CD1c-positive myeloid dendritic cell (primary cell): ENCODE measurements at regions not wholly inside any gene's neighbourhood (a gene's known extent, or its start where the extent isn't known, plus 50 kb on each side); places are given as distances from the start of the nearest gene placed in this dataset.

Source experiments
- DNase-seq: peaks from one replicate; pipeline ENCODE4 v3.0.0-alpha.2; 2016; ENCODE audit errors: extremely low spot score

DNA sequence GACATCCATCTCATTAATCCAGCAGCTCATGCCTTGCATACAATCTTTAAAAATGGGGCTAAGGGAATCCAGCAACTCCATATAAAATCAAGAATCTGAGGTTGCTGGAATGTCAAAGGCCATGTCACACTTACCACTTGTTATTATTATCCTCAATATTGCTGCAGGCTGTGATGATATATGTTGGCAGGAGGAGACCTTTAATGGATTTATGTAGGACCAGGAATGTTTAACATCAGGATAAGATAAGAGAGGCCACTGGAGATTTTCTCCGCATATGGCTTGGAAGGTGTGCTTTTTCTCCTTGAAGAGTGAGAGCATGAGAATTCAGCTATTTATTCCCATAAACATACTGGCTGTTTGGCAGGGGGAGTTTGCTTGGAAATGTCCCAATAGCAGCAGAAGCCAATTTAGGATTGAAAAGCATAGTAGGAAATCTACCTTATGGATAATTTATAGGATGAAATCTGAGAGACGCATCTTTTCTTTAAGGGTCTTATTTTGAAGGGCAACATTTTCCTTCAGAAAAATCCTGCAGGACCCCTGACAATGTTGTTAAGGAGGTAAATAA is 481.4 kb downstream of the AGTPBP1 start:
- DNase-seq, result no peak

DNA sequence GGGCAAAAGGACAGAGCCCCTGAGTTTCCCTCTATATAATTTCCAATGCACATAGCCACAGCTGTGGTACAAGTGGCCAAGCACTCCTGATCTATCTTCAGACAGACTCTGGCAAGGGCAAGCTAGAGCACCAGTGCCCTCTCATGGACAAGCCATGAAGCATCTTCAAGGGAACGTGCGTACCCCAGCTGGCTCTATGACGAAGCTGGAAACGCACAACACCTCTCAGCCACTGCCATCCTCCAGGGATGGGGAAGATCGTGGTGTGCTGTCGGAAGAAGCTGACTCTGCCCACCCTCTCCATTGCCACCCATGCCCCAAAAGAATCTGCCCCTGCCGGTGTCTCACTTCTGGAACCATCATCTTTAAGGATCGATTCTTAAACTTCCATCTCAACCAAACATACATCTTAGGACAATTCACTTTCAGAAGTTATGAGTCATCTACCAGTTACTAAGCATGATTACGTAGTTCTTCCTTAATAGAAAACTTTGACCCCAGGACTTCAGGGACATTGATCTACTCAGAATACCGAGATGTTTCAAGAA is 482.9 kb downstream of the AGTPBP1 start:
- peak; percentile 21 for DNase-seq

DNA sequence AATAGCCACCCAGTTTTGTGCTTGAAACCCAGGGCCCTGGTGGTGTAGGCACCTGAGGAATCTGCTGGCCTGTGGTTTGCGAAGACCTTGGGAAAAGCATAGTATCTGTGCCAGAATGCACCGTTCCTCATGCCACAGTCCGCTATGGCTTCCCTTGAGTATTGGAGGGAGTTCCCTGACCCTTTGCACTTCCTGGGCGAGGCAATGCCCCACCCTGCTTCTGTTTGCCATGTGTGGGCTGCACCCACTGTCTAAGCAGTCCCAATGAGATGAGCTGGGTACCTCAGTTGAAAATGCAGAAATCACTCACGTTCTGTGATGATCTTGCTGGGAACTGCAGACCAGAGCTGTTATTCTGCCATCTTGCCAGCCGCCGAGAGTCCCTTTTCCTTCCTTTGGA is 483.5 kb downstream of the AGTPBP1 start:
- DNase-seq, result peak; percentile 22

DNA sequence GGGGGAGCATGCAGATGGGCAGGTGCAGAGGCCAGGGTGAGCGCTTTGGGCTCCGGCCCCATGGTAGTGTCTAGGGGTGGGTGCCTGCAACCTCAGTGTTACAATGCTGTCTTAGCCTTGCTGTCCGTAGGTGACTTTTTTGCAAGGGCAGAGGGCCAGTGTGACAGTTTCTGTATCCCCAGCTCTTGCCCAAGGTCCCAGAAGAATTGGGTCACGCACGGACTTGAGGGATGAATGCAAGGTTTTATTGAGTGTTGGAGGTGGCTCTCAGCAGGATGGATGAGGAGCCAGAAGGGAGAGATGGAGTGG is 492.5 kb downstream of the AGTPBP1 start:
- DNase-seq, result no peak

DNA sequence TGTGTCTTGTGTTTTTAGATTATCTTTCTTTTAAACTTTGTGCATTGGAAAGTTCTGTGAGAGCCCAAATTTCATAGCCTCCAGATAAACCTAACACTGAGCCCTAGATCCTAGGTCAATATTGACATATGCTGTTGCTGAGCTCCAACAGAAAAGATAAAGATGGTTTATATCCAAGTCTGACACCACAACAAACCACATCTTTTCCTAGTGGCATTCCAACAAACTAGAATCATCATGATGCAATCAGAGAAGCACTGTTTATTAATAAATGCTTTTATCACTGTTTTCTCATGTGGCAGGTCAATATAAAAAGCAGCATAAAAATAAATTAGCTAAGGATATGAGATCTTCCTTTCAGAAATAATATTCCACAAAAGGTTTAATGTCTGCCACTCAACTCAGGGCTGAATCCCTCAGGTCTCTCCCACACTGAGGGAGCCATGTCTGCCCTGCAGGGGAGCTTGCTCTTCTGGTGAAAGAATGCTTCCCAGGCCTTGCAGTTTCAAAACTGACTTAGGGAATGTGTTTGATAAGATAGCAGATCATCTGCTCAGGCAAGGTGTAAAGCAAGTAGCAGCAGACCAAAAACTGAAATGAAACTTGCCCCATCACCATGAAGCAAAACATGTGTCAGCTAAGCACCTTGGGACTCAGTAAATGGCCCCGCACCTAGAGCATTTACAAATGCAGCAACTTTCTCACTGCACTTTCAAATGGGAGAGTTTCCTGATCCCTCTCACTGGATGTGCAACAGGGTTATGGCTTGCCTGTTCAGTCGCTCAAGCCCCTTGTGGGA is 493.0 kb downstream of the AGTPBP1 start:
- DNase-seq, result no peak

DNA sequence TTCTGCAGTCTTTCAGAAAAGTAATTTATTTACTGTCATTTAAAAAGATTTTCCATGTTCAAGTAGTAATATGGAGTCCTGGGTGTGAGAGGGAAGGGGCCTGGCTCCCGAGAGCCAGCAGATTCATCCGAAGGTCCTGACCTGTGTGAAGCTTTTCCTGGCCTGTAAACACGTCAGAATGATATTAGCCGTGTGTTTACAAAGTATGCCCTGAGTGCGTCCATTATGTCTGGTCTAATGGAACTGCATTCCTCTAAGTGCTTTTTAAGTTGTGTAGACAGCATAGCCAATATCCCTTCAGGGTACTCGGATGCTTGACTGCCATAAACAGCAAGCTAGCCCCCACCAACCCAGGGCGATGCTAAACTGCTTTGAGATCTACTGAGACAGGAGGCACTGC is 495.2 kb downstream of the AGTPBP1 start:
- DNase-seq, result no peak

DNA sequence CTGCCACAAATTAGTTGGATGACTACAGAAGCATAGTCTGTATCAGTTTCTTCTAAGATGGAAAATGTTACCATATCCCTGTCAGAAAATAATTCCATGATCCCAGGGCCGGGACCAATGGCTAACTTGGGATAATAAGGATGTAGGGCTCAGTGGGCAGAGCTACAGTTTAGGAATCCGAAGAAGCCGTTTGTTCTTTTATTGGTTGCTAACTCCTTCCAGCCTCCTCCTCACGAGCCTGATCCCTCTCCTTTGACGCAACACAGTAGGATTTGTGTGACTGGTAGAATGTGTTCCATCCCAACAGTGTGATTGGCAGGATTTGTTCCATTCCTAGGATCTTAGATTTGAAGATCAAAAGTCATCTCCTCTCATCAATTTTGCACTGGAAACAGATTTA is 496.9 kb downstream of the AGTPBP1 start:
- no peak for DNase-seq

DNA sequence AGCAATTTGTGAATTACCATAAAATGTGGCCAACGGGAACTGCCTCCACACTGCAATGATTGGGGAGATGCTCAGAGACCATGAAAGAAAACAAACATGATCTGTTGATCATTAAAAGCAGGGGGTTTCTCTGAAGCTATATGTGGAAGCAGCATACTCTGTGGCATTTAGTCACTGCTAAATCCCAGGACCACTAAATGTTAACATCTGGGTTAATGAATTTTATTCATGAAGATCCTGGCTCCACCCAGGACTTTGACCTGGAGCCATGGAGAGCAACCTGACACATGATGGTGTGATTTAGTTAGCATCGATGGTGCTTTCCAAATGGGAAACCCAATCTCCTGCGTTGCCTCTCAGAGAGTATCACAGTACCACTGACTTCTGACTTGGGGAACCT is 497.8 kb downstream of the AGTPBP1 start:
- no peak for DNase-seq

DNA sequence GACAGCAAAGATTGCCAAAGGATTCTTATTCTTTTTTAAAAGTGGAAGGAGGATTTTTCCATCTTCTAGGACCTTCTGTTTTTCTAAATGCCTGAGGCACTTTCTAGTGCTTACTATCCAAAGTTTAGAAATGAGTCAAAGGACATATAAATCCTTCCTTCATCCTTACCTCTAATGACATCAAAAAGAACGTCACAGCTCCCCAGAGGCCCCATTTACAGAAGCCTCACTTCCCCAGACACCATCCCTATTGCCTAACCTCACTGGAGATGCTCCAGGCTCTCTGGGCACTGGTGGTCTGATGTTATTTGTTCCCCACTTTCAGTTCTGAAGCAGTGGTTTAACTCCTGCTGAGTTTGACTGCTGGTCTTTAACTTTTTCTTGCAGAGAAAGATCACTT is 504.3 kb downstream of the AGTPBP1 start:
- DNase-seq, result no peak

DNA sequence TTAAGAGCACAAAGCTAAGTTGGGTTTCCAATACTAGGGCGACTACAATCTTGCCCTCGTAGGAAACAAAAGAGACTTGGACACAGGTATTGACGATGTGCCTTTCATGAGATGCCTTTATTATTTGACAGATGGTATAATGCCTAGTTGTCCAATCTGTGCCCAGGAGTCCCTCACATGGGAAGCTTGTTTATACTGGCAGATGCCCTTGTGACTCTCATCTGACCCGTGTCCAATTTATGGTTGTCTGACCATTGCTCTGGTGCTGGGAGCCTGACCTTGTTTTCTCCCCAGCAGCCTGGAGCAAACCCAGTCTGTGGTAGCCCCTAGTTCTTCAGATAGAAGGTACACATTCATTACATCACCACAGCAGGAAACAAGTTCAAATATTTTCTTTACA is 511.7 kb downstream of the AGTPBP1 start:
- DNase-seq, result no peak

DNA sequence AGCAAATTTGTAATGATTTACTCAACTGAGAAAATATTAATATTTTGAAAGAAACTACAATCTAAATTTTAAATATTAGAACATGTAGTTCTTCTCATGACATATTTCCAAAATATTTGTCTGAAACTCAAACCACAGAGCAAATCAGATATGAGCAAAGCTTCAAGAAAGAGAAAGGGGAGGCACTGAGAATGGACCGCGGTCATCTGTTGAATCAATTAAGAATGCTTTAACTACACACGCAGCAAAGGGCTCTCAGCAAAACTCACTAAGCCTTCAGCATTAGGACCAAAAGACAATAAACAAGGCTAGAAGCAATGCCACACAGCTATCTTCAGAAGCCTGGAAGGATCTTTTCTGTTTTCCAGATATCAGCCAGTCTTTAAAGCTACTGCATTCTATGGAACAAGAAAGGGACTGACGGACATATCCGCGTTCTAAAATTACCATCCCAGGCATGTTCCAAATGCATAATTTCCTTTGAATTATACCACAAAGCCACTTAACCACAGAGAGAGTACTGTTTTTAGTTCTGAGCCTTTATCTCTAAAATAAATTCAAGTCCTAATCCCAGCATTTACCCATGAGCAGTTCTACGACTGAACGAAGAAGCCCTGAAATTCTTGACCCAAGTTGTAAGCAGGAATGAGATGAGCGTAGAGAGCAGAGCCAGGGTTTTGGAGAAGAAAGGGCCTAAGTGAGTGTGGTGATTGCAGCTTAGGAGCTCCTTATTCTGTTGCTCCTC is 513.5 kb downstream of the AGTPBP1 start:
- DNase-seq, result no peak

DNA sequence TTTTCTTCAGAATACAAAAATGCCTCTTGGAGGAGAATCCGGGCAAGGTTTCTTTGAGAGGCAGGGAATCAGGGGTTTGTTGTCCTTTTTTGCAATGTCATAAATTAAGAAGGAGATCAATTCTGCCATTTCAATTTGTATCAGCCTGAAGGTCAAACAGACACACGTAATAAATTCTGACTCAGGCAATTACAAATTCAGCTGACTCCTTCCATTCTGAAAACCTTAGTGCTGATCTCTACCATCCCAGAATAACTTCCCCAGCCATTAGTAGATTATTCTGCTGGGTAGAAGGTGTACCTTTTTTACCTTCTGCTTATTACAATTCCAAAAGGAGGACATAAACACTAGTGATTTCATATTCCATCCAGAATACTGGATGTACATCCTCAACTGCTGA is 516.6 kb downstream of the AGTPBP1 start:
- DNase-seq, result no peak

DNA sequence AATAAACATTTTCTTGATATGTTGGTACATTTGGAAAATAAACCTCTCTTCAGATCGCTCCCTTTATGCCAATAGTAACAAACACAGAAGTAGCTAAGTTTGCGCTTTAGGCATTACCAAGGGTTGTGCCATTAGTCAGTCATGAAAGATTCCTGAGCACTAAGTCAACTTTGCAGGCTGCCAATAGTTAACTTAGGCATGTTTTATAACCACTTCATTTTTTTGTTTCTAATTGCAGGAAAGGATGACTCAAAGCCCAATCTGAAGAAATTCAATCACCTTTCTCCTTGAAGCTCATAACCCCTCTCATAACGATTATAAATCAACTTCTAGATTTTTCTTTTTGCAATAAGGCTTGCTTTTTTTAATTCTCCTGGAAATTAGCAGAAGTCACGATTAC is 517.0 kb downstream of the AGTPBP1 start:
- no peak for DNase-seq

DNA sequence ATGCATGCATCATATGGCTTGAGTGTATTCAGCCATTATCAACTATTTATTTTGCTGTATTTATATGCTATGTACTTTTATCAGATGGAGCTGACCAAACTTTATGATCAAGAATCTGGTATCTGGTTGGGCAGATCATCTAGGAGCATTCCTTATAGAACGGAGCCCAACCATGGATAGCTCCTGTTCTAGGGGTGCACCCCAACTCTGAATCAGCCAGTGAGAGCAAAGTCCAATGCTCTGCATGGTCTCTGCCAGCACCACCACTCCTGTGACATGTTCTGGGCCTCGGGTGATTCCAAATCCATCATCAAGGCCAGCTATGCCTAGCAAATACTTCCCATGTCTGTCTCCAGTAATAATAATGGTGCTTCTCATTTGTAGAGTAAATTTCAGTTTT is 517.5 kb downstream of the AGTPBP1 start:
- no peak for DNase-seq

DNA sequence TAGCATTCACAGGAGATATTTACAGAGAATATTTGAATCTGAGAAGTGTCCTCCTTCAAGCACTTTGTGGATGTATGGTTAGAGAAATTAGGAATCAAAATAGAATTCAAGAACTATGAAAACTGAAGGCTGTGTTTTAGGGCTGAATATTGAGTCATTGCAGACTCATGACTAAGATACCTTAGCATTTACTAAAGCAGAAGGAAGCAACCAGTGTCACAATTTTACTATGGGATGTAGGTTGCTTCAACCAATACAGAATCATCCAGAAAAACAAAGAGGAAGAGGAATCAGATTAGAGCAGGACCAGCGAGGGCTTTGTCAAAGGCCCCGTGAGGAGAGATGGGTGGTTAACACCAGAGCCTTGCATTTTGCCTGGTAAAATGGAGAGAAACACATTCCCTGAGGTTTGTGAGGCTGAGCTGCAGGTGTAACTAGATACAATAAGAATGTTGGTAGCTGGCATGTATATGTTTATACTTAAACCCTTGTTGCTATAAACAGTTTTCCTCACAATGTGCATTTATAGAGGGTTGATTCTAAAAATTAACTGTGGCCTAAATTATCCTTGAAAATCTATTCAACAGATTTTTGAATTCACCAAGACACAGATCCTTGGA is 518.1 kb downstream of the AGTPBP1 start:
- DNase-seq, result no peak

DNA sequence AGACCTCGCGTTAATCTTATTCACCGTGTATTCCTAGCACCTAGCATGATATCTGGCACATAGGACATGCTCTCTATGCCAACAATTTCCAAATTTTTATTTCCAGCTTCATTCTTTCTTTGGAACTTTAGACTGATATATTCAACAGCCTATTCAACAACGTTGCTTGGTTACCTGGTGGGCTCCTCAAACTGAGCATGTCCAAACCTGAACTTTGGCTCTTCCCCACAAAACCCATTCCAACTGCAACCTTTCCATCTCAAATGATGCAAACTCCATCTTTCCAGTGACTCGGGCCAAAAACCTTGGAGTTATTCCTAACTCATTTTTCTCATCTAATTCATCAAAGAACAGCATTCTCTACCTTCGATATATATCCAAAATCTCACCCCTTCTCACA is 525.2 kb downstream of the AGTPBP1 start:
- DNase-seq, result no peak

DNA sequence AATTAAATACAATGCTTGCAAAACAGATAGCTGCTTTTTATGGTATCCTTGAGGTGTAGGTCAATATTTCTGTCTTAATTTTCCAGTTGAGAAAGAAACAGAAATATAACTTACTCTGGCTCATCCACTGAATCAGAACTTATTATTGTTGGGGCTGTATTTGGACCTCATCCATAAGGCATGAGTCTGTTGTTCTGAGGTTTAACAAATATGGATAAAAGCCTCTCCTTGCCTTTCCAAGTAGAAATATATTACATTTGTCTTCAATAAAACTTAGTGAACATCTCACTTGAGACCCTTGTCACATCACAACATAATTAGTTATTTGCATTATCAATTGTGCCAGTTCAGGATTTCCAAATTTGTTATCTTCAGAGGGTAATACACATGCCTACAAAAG is 525.8 kb downstream of the AGTPBP1 start:
- no peak for DNase-seq

DNA sequence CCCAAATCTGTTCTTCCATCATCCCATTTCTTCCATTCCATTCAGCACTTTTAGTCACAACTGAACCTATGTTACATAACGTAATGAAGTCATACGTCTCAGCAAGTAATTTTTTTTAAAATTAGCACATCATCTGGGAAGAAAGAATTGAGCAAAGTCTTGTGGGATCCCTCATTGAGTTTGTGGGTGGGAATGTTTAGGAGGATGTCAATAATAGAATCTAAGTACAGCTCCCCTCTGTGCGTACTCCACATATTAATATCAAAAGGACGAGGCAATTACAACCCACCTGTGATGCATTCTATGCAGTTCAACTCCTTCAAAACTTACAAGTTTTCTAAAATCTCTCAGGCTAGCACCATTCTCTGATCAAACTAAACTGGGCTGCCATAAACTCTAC is 526.3 kb downstream of the AGTPBP1 start:
- no peak for DNase-seq

DNA sequence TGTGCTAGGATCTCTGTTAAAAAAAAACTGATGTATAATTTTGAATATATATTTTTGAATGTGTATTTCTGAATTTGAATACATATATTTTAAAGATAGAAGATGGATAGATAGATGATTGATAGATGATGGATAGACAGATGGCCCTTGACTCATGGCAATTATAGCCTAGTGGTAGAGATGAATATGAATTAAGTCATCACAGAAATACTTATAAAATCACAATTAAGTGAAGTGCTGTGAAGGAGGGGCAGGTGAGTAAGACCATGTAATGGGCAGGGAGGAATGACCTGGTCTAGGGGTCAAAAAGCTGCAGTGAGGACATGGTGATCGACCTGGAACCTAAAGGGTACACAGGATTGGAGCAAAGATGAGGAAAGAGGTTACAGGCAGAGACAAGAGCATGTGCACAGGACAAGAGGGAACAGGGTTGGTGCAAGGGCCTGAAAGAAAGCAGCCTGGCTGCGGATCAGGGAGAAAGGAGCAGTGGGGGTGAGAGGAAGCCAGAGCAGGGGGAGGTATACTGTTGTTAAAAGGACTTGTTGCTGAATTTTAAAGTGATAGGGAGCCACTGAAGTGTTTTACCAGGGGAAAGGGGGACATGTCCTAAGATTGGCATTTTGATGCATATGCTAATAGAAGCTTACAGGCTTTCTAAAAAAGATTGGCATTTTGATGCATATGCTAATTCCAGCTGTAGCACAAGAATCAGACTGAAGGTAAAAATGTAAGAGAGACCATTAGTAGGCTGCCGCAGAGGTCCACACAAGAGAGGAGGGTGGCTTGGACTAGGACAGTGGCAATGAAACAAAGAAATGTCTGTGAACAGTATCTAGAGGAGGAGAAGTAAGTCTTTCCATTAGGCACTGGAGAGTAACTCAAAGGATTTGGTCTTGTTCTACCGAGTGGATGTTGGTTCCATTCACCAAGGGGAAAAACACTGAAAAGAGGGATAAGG is 527.8 kb downstream of the AGTPBP1 start:
- DNase-seq, result no peak

DNA sequence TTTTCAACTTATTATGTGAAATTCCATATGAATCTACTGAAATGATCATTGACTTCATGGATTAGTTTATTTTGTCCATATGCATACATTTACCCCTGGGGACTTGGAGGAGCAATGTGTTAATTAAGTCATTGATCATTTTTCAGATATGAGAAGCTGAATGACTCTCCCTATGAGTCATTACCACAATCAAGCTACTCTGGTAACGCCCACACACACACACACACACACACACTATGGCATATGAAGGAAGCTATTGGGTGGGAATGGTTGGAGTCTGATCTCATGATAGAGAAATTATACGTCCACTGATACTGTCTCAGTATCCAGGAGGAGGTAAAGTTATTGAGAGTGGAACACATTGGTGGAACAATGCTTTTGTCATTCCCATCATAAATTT is 528.9 kb downstream of the AGTPBP1 start:
- DNase-seq, result no peak

DNA sequence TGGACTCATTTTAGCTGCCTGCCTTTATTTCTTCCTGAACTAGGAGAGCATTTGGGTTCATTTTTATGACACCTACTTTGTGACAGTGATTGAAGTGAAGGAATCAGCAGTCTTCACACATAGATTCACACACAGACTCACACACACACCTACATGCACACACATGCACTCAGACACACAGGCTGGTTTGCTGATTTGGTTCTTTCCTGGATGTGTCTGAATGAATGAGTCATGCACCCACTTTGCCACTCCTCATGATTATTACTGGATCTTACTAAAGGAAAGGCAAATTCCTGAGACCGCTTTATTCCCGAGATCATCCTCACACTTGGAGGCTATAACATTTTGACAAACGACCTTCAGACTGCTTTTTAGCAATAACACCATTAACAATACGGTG is 529.5 kb downstream of the AGTPBP1 start:
- no peak for DNase-seq
